Chondrocyte (in vitro differentiated cells): ENCODE measurements at regions not wholly inside any gene's neighbourhood (a gene's known extent, or its start where the extent isn't known, plus 50 kb on each side); places are given as distances from the start of the nearest gene placed in this dataset.

Source experiments
- DNase-seq: peaks from one replicate; pipeline ENCODE4 v3.0.0; 2021; ENCODE audit warnings: mixed read lengths, low spot score
- H3K27ac Mint-ChIP-seq: one replicate; pipeline ENCODE4 v1.8.0; 2021; ENCODE audit warnings: mild to moderate bottlenecking, moderate library complexity, mixed read lengths; ENCODE audit not compliant: unreplicated experiment
- H3K27me3 Mint-ChIP-seq: 2 replicates; pipeline ENCODE4 v1.8.0; 2021; ENCODE audit warnings: low read depth, mixed read lengths
- H3K36me3 Mint-ChIP-seq: 2 replicates; pipeline ENCODE4 v1.8.0; 2021; ENCODE audit warnings: low read depth, mixed read lengths
- H3K4me1 Mint-ChIP-seq: 2 replicates; pipeline ENCODE4 v1.8.0; 2021; ENCODE audit warnings: low read depth, mild to moderate bottlenecking, mixed read lengths
- H3K4me3 Mint-ChIP-seq: one replicate; pipeline ENCODE4 v1.8.0; 2021; ENCODE audit warnings: mild to moderate bottlenecking, moderate library complexity, mixed read lengths; ENCODE audit not compliant: unreplicated experiment
- H3K9me3 Mint-ChIP-seq: 2 replicates; pipeline ENCODE4 v1.8.0; 2021; ENCODE audit warnings: low read depth, mixed read lengths
- CTCF ChIP-seq: fragments of 200-600 bp; sonication (generic); IDR thresholded peaks from 2 replicates; pipeline ENCODE4 v1.5.0; 2021; ENCODE audit warnings: antibody characterized with exemption, mild to moderate bottlenecking, moderate library complexity

- H3K4me3 Mint-ChIP-seq = no peak overlapping the region
- no peak for TF ChIP-seq CTCF
- H3K9me3 Mint-ChIP-seq = no peaks in the 10 kb centered on the region
- H3K27me3 Mint-ChIP-seq = peaks cover 39% of the 10 kb centered on the region
- no peaks in the 10 kb centered on the region for H3K36me3 Mint-ChIP-seq
- no peak overlapping the region for H3K27ac Mint-ChIP-seq
- no peak for DNase-seq
- no peaks in the 10 kb centered on the region for H3K4me1 Mint-ChIP-seq
Observed at GRCh38 chr1:204754821-204755220, 69.3 kb upstream of the LRRN2 start.

GRCh38 chr1:204756349-204756748 lies 70.8 kb upstream of the LRRN2 start:
- no peak for TF ChIP-seq CTCF
- DNase-seq = no peak
- peaks cover 29% of the 10 kb centered on the region for H3K27me3 Mint-ChIP-seq
- H3K36me3 Mint-ChIP-seq = no peaks in the 10 kb centered on the region
- H3K4me3 Mint-ChIP-seq = no peak overlapping the region
- peaks cover 2% of the 10 kb centered on the region for H3K9me3 Mint-ChIP-seq
- no peaks in the 10 kb centered on the region for H3K4me1 Mint-ChIP-seq
- no peak overlapping the region for H3K27ac Mint-ChIP-seq

GRCh38 chr1:204756811-204757210 lies 71.3 kb upstream of the LRRN2 start:
- H3K36me3 Mint-ChIP-seq = no peaks in the 10 kb centered on the region
- H3K9me3 Mint-ChIP-seq = peaks cover 2% of the 10 kb centered on the region
- DNase-seq = no peak
- no peak overlapping the region for H3K4me3 Mint-ChIP-seq
- no peak overlapping the region for H3K27ac Mint-ChIP-seq
- peaks cover 26% of the 10 kb centered on the region for H3K27me3 Mint-ChIP-seq
- no peak for TF ChIP-seq CTCF
- H3K4me1 Mint-ChIP-seq = no peaks in the 10 kb centered on the region

GRCh38 chr1:204758601-204759000 lies 73.1 kb upstream of the LRRN2 start:
- Mint-ChIP-seq H3K27ac (no peak overlapping the region), H3K9me3 (peaks cover 6% of the 10 kb centered on the region), H3K4me1 (peaks cover 2% of the 10 kb centered on the region), H3K27me3 (peaks cover 20% of the 10 kb centered on the region), H3K36me3 (no peaks in the 10 kb centered on the region), H3K4me3 (no peak overlapping the region)
- no peak for TF ChIP-seq CTCF
- DNase-seq = no peak

- no peak for DNase-seq
Observed at GRCh38 chr1:204760350-204760749, 74.8 kb upstream of the LRRN2 start.

More at GRCh38 chr1:204760350-204760749, 74.8 kb upstream of the LRRN2 start:
- H3K27me3 Mint-ChIP-seq = peaks cover 23% of the 10 kb centered on the region
- H3K36me3 Mint-ChIP-seq = no peaks in the 10 kb centered on the region
- no peak overlapping the region for H3K4me3 Mint-ChIP-seq
- H3K27ac Mint-ChIP-seq = no peak overlapping the region
- H3K9me3 Mint-ChIP-seq = peaks cover 6% of the 10 kb centered on the region
- peaks cover 6% of the 10 kb centered on the region for H3K4me1 Mint-ChIP-seq
- no peak for TF ChIP-seq CTCF
